ENCODE measurements at regions not wholly inside any gene's neighbourhood (a gene's known extent, or its start where the extent isn't known, plus 50 kb on each side); places are given as distances from the start of the nearest gene placed in this dataset.

GRCh38 chrX:101799387-101799786 lies 132.4 kb downstream of the ZMAT1 start:
- no peak for TF ChIP-seq ZNF384 (IDR thresholded peaks at IDR 0.05)
- TF ChIP-seq PKNOX1 (IDR thresholded peaks at IDR 0.05): peak; percentile 86
- no peak for TF ChIP-seq FOXK2 (IDR thresholded peaks at IDR 0.05)
- no peak for TF ChIP-seq TARDBP (IDR thresholded peaks at IDR 0.05)

Data from HEK293T (cell line).